SK-N-SH treated with all-trans-retinoic acid at 6 μM for 48 hours (cell line): ENCODE measurements at regions not wholly inside any gene's neighbourhood (a gene's known extent, or its start where the extent isn't known, plus 50 kb on each side); places are given as distances from the start of the nearest gene placed in this dataset.

Experiments
- ATAC-seq: fragments of 200-7000 bp; cut with Tn5 transposase; 3 replicates; pipeline ENCODE4 v1.9.1; 2020; ENCODE audit warnings: mild to moderate bottlenecking, moderate library complexity
- ARNTL ChIP-seq: fragments of 450-650 bp; formaldehyde crosslinking; IDR thresholded peaks from 2 replicates; pipeline ENCODE4 v1.5.0; 2020; ENCODE audit warnings: low read depth, mild to moderate bottlenecking, moderate library complexity, borderline replicate concordance
- BACH2 ChIP-seq: fragments of 250-450 bp; sonication (Bioruptor Pico); IDR thresholded peaks from 2 replicates; pipeline ENCODE4 v1.9.0; 2021; ENCODE audit warnings: mild to moderate bottlenecking, borderline replicate concordance
- CSDC2 ChIP-seq: fragments of 250-450 bp; sonication (Bioruptor Pico); IDR thresholded peaks from 2 replicates; pipeline ENCODE4 v1.5.0; 2020; ENCODE audit warnings: mild to moderate bottlenecking, moderate library complexity
- CSRNP3 ChIP-seq: fragments of 250-450 bp; sonication (Bioruptor Pico); IDR thresholded peaks from 2 replicates; pipeline ENCODE4 v1.5.1; 2021; ENCODE audit warnings: mild to moderate bottlenecking, moderate library complexity
- ESRRG ChIP-seq: fragments of 250-450 bp; sonication (Bioruptor Pico); IDR thresholded peaks from 2 replicates; pipeline ENCODE4 v1.6.1; 2021; ENCODE audit warnings: mild to moderate bottlenecking
- GLIS3 ChIP-seq: fragments of 250-450 bp; sonication (Bioruptor Pico); IDR thresholded peaks from 2 replicates; pipeline ENCODE4 v1.5.0; 2020; ENCODE audit warnings: mild to moderate bottlenecking, moderate library complexity
- OSR1 ChIP-seq: fragments of 250-450 bp; sonication (Bioruptor Pico); IDR thresholded peaks from 2 replicates; pipeline ENCODE4 v1.8.0; 2022; ENCODE audit warnings: moderate library complexity, mild to moderate bottlenecking, inconsistent platforms
- PPARA ChIP-seq: fragments of 250-450 bp; sonication (Bioruptor Pico); IDR thresholded peaks from 2 replicates; pipeline ENCODE4 v1.5.0; 2020; ENCODE audit warnings: mild to moderate bottlenecking, borderline replicate concordance
- TCF4 ChIP-seq: fragments of 250-450 bp; sonication (Bioruptor Pico); IDR thresholded peaks from 2 replicates; pipeline ENCODE4 v1.8.0; 2021; ENCODE audit warnings: mild to moderate bottlenecking, moderate library complexity, borderline replicate concordance
- TOX ChIP-seq: fragments of 250-450 bp; sonication (Bioruptor Pico); IDR thresholded peaks from 2 replicates; pipeline ENCODE4 v1.8.0; 2021; ENCODE audit warnings: mild to moderate bottlenecking, moderate library complexity, borderline replicate concordance
- TSHZ2 ChIP-seq: fragments of 250-450 bp; sonication (Bioruptor Pico); IDR thresholded peaks from 2 replicates; pipeline ENCODE4 v1.5.0; 2020; ENCODE audit warnings: mild to moderate bottlenecking, moderate library complexity
- ZC3H10 ChIP-seq: fragments of 250-450 bp; sonication (Bioruptor Pico); IDR thresholded peaks from 2 replicates; pipeline ENCODE4 v1.5.1; 2021; ENCODE audit warnings: mild to moderate bottlenecking, moderate library complexity
- ZFP3 ChIP-seq: fragments of 250-450 bp; sonication (Bioruptor Pico); IDR thresholded peaks from 2 replicates; pipeline ENCODE4 v1.5.0; 2020; ENCODE audit warnings: mild to moderate bottlenecking, moderate library complexity
- ZFP30 ChIP-seq: fragments of 450-650 bp; formaldehyde crosslinking; IDR thresholded peaks from 2 replicates; pipeline ENCODE4 v1.5.0; 2022; ENCODE audit warnings: mild to moderate bottlenecking, moderate library complexity
- ZNF70 ChIP-seq: fragments of 450-650 bp; formaldehyde crosslinking; IDR thresholded peaks from 2 replicates; pipeline ENCODE4 v1.5.0; 2020; ENCODE audit warnings: mild to moderate bottlenecking, moderate library complexity
- ZNF8 ChIP-seq: fragments of 450-650 bp; formaldehyde crosslinking; IDR thresholded peaks from 2 replicates; pipeline ENCODE4 v1.5.0; 2020; ENCODE audit warnings: mild to moderate bottlenecking, moderate library complexity
- TF ChIP-seq, protein P1 (sequence below): fragments of 250-450 bp; sonication (Bioruptor Pico); IDR thresholded peaks from 2 replicates; pipeline ENCODE4 v1.5.1; 2020; ENCODE audit warnings: low read depth, mild to moderate bottlenecking, moderate library complexity
- TF ChIP-seq, protein P2 (sequence below): fragments of 250-450 bp; sonication (Bioruptor Pico); IDR thresholded peaks from 2 replicates; pipeline ENCODE4 v1.8.0; 2021; ENCODE audit warnings: low read depth, mild to moderate bottlenecking, moderate library complexity, borderline replicate concordance
- TF ChIP-seq, protein P3 (sequence below): fragments of 250-450 bp; sonication (Bioruptor Pico); IDR thresholded peaks from 2 replicates; pipeline ENCODE4 v1.8.0; 2020; ENCODE audit warnings: mild to moderate bottlenecking, moderate library complexity, borderline replicate concordance

- no peak for ATAC-seq
- TF ChIP-seq TSHZ2 (no peak), CSRNP3 (CRISPR knock-in tag) (no peak), CSDC2 (CRISPR knock-in tag) (no peak), ZFP30 (CRISPR knock-in tag) (no peak), ARNTL (no peak), ZNF8 (no peak), PPARA (no peak), TCF4 (CRISPR knock-in tag) (no peak)
Measured at GRCh38 chr6:80446454-80447045, 340.1 kb downstream of the BCKDHB start.

DNA sequence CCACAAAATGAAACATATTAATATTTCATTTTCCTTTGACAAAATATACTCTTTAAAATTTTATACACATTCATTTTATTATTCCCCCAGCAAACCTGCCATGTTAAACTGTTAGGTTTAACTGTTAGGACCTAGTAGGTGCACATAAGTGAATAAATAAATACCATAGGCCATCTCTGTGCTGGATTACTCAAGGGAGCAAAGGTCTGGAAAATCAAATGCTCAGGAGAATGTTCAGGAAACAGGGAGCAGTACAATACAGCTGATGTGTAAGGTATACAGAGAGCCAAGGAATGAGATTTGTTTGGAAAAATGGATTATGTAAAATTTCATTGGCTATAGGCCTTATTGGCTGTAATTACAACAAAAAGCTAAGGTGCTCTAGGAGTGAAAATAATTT, 339.3 kb downstream of the BCKDHB start:
- TF ChIP-seq OSR1 (CRISPR knock-in tag) (no peak), TCF4 (CRISPR knock-in tag) (no peak), CSDC2 (CRISPR knock-in tag) (no peak), ZNF8 (no peak), TSHZ2 (no peak), GLIS3 (no peak), BACH2 (CRISPR knock-in tag) (no peak), ZC3H10 (CRISPR knock-in tag) (no peak), ARNTL (no peak), TOX (CRISPR knock-in tag) (no peak), ZNF70 (CRISPR knock-in tag) (no peak), PPARA (no peak), ZFP3 (CRISPR knock-in tag) (no peak), CSRNP3 (CRISPR knock-in tag) (no peak), ESRRG (CRISPR knock-in tag) (no peak)
- TF ChIP-seq, protein P1, sequence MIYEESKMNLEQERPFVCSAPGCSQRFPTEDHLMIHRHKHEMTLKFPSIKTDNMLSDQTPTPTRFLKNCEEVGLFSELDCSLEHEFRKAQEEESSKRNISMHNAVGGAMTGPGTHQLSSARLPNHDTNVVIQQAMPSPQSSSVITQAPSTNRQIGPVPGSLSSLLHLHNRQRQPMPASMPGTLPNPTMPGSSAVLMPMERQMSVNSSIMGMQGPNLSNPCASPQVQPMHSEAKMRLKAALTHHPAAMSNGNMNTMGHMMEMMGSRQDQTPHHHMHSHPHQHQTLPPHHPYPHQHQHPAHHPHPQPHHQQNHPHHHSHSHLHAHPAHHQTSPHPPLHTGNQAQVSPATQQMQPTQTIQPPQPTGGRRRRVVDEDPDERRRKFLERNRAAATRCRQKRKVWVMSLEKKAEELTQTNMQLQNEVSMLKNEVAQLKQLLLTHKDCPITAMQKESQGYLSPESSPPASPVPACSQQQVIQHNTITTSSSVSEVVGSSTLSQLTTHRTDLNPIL (CRISPR knock-in tag): no peak
- TF ChIP-seq, protein P2, sequence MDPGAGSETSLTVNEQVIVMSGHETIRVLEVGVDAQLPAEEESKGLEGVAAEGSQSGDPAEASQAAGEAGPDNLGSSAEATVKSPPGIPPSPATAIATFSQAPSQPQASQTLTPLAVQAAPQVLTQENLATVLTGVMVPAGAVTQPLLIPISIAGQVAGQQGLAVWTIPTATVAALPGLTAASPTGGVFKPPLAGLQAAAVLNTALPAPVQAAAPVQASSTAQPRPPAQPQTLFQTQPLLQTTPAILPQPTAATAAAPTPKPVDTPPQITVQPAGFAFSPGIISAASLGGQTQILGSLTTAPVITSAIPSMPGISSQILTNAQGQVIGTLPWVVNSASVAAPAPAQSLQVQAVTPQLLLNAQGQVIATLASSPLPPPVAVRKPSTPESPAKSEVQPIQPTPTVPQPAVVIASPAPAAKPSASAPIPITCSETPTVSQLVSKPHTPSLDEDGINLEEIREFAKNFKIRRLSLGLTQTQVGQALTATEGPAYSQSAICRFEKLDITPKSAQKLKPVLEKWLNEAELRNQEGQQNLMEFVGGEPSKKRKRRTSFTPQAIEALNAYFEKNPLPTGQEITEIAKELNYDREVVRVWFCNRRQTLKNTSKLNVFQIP (CRISPR knock-in tag): no peak
- TF ChIP-seq, protein P3, sequence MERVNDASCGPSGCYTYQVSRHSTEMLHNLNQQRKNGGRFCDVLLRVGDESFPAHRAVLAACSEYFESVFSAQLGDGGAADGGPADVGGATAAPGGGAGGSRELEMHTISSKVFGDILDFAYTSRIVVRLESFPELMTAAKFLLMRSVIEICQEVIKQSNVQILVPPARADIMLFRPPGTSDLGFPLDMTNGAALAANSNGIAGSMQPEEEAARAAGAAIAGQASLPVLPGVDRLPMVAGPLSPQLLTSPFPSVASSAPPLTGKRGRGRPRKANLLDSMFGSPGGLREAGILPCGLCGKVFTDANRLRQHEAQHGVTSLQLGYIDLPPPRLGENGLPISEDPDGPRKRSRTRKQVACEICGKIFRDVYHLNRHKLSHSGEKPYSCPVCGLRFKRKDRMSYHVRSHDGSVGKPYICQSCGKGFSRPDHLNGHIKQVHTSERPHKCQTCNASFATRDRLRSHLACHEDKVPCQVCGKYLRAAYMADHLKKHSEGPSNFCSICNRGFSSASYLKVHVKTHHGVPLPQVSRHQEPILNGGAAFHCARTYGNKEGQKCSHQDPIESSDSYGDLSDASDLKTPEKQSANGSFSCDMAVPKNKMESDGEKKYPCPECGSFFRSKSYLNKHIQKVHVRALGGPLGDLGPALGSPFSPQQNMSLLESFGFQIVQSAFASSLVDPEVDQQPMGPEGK: no peak
- no peak for ATAC-seq
